Iris pigment epithelial cell (primary cell): ENCODE measurements at regions not wholly inside any gene's neighbourhood (a gene's known extent, or its start where the extent isn't known, plus 50 kb on each side); places are given as distances from the start of the nearest gene placed in this dataset.
"Not testable (repeated sequence)": the region's sequence is repeated elsewhere in the genome, so short reads cannot be mapped to it uniquely, and the experiment has no call there.

ENCODE experiments used
- DNase-seq: peaks from one replicate; pipeline ENCODE4 v3.0.0-alpha.2; 2011; ENCODE audit warnings: low read depth

- DNase-seq: peak; percentile 12
Observed at GRCh38 chr6:135722190-135722589, 129.3 kb upstream of the PDE7B start.

- peak; percentile 96 for DNase-seq
Observed at GRCh38 chr6:135722679-135723078, 128.8 kb upstream of the PDE7B start.

- no peak for DNase-seq
Observed at GRCh38 chr6:135728589-135728988, 122.9 kb upstream of the PDE7B start.

GRCh38 chr6:135731116-135731515 is 120.4 kb upstream of the PDE7B start:
- DNase-seq: no peak

GRCh38 chr6:135736351-135736750 is 115.2 kb upstream of the PDE7B start:
- DNase-seq: not testable (repeated sequence)

GRCh38 chr6:135738636-135739035 is 112.9 kb upstream of the PDE7B start:
- DNase-seq: peak; percentile 39

GRCh38 chr6:135739288-135739687 is 112.2 kb upstream of the PDE7B start:
- DNase-seq: peak; percentile 94

- DNase-seq: no peak
Observed at GRCh38 chr6:135740580-135740979, 110.9 kb upstream of the PDE7B start.

GRCh38 chr6:135743476-135743875 is 108.0 kb upstream of the PDE7B start:
- DNase-seq: no peak

GRCh38 chr6:135748189-135748588 is 103.3 kb upstream of the PDE7B start:
- no peak for DNase-seq

GRCh38 chr6:135750081-135750480 is 101.4 kb upstream of the PDE7B start:
- no peak for DNase-seq

GRCh38 chr6:135753196-135753595 is 98.3 kb upstream of the PDE7B start:
- DNase-seq: peak; percentile 21

GRCh38 chr6:135759831-135760230 is 91.7 kb upstream of the PDE7B start:
- peak; percentile 16 for DNase-seq

GRCh38 chr6:135774006-135774405 is 77.5 kb upstream of the PDE7B start:
- DNase-seq: no peak

GRCh38 chr6:135779213-135779612 is 72.3 kb upstream of the PDE7B start:
- DNase-seq: no peak

- no peak for DNase-seq
Observed at GRCh38 chr6:135780326-135780725, 71.2 kb upstream of the PDE7B start.

GRCh38 chr6:135782546-135782945 is 69.0 kb upstream of the PDE7B start:
- DNase-seq: peak; percentile 41

- DNase-seq: no peak
Observed at GRCh38 chr6:135784507-135784906, 67.0 kb upstream of the PDE7B start.

- DNase-seq: no peak
Observed at GRCh38 chr6:135789375-135790050, 62.0 kb upstream of the PDE7B start.

GRCh38 chr6:135791441-135791840 is 60.1 kb upstream of the PDE7B start:
- DNase-seq: no peak

GRCh38 chr6:135796643-135797305 is 54.7 kb upstream of the PDE7B start:
- DNase-seq: no peak

- DNase-seq: no peak
Observed at GRCh38 chr6:135797361-135797760, 54.1 kb upstream of the PDE7B start.

- no peak for DNase-seq
Observed at GRCh38 chr6:135798751-135799515, 52.6 kb upstream of the PDE7B start.
